Activated gamma-delta T cell treated with anti-CD3 and anti-CD28 coated beads, Interleukin-2, amount 50 U/mL, for 16 hours (primary cell): ENCODE measurements at regions not wholly inside any gene's neighbourhood (a gene's known extent, or its start where the extent isn't known, plus 50 kb on each side); places are given as distances from the start of the nearest gene placed in this dataset.
"Not testable (repeated sequence)": the region's sequence is repeated elsewhere in the genome, so short reads cannot be mapped to it uniquely, and the experiment has no call there.

Source experiments
- DNase-seq: peaks from one replicate; pipeline ENCODE4 v3.0.0-alpha.2; 2020; ENCODE audit warnings: low read depth

- no peak for DNase-seq
Observed at GRCh38 chr10:131021246-131021895, 290.1 kb downstream of the TCERG1L start.

DNA sequence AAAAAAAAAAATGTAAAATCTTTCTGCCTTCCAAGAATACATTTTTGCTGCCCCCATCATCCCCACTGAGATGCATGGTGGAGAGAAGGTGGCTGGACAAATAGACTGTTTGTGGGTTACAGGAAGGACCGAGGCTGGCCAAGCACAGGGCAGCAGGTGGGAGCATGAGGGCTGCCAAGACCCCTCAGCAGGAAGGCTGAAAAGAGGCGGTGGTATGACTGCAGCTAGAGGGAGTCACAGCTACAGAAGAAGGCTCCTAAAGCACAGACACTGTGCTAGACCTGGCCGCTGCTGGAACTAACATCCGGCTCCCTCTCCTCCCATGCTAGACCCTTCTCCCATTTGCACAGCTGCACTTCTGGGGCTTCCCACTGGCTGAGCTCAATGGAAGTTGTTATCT is 289.6 kb downstream of the TCERG1L start:
- no peak for DNase-seq

- DNase-seq, result no peak
Observed at GRCh38 chr10:131022369-131022768, 289.2 kb downstream of the TCERG1L start.

DNA sequence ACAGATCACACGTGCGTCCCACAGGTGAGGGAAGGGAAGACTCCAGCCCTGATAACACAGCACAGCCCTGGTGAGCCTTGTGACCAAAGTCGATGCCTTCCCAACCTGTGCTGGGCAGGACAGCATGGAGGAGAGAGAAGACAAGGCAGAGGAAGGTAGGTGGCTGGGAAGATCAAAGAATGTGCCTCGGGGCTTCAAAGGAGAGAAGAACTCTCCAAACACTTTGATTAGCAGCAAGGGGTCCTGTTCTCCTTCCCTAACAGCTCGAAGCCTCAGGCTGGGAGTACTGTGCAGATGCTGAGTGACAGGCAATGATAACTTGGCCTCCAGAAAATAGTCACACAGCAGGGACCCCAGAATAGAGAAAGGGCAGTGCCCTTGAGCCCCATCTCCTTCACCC is 288.5 kb downstream of the TCERG1L start:
- no peak for DNase-seq

- no peak for DNase-seq
Observed at GRCh38 chr10:131024259-131025131, 287.0 kb downstream of the TCERG1L start.

DNA sequence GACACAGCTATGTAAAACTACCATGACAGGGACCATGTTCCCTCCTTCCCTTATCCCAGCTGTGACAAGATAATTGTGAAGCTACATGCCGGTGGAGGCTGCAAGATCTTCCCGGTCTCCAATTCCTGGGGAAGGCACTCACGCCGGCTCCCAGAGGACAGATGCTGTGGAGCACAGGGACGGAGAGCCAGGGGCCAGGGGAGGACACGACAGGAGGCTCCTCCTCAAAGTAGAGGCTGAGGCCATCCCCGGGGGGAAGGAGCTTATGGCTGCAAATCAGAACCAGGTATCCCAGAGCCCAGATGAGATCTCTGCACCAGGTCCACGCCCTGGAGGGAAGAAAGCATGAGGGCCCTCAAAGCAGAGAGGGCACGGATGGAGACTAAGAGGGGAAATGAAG is 286.2 kb downstream of the TCERG1L start:
- DNase-seq, result no peak

- DNase-seq, result no peak
Observed at GRCh38 chr10:131027256-131027655, 284.3 kb downstream of the TCERG1L start.

- no peak for DNase-seq
Observed at GRCh38 chr10:131031346-131031745, 280.2 kb downstream of the TCERG1L start.

GRCh38 chr10:131032329-131033165 is 279.0 kb downstream of the TCERG1L start:
- DNase-seq, result no peak

GRCh38 chr10:131033166-131034085 is 278.1 kb downstream of the TCERG1L start:
- no peak for DNase-seq

DNA sequence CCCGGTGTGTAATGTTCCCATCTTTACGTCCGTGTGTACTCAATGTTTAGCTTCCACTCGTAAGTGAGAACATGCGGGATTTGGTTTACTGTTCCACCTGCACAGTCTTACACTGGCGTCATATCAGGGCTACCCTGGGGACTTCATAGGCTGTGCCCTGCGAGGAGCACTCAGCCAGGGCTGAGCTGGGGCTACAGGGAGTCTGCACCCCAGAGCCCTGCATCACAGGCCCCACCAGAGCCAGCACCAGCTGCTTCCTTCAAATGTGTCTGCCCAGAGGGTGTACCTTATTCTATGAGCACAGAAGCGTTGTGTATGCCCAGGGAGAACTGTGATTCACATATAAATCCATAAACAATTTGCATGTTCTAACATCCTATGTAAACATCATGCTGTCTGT is 277.1 kb downstream of the TCERG1L start:
- no peak for DNase-seq

- DNase-seq, result no peak
Observed at GRCh38 chr10:131035779-131036178, 275.7 kb downstream of the TCERG1L start.

DNA sequence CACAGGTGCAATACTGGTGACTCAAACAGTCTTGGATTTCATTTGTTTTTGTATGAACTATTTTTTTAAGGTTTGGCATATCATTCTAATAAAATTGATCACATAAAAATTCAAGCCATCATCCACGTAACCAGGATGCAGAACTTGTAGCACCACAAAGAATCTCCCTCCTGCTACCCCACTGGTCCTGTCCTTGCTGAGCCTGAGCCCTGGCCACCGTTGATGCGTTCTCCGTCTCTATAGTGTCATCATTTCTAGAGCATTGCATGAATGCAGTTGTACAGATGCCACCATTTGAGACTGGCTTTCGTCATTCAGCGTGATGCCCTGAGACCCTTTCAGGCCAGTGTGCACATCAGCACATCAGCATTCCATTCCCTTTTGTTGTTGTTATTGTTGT is 273.5 kb downstream of the TCERG1L start:
- no peak for DNase-seq

GRCh38 chr10:131041031-131041430 is 270.5 kb downstream of the TCERG1L start:
- no peak for DNase-seq

- DNase-seq, result no peak
Observed at GRCh38 chr10:131041441-131041840, 270.1 kb downstream of the TCERG1L start.

GRCh38 chr10:131042015-131042414 is 269.5 kb downstream of the TCERG1L start:
- not testable (repeated sequence) for DNase-seq
